Effector memory CD8-positive, alpha-beta T cell (primary cell): ENCODE measurements at regions not wholly inside any gene's neighbourhood (a gene's known extent, or its start where the extent isn't known, plus 50 kb on each side); places are given as distances from the start of the nearest gene placed in this dataset.

Source experiments
- ATAC-seq: fragments of 150-1000 bp; cut with Tn5 transposase; replicated peaks from 2 replicates; pipeline ENCODE4 v1.10.0; 2021; ENCODE audit warnings: mild to moderate bottlenecking, moderate library complexity
- DNase-seq, 3 experiments: peaks; one replicate each; pipeline ENCODE4 v3.0.0; 2021
- H3K27ac Mint-ChIP-seq, 2 donors: one replicate each; pipeline ENCODE4 v1.8.0; 2022; ENCODE audit warnings: mild to moderate bottlenecking in 2 of 2, mixed read lengths in 2 of 2, moderate library complexity in 2 of 2
- H3K27me3 Mint-ChIP-seq, 2 donors: one replicate each; pipeline ENCODE4 v1.8.0; 2022; ENCODE audit warnings: mixed read lengths in 2 of 2
- H3K36me3 Mint-ChIP-seq: one replicate; pipeline ENCODE4 v1.8.0; 2022; ENCODE audit warnings: mild to moderate bottlenecking, moderate library complexity, mixed read lengths; ENCODE audit not compliant: insufficient read depth
- H3K4me1 Mint-ChIP-seq, 2 donors: one replicate each; pipeline ENCODE4 v1.8.0; 2022; ENCODE audit warnings: low read depth in 2 of 2, mixed read lengths in 2 of 2
- H3K4me3 Mint-ChIP-seq, 2 donors: one replicate each; pipeline ENCODE4 v1.8.0; 2022; ENCODE audit warnings: mild to moderate bottlenecking in 2 of 2, mixed read lengths in 2 of 2, moderate library complexity in 2 of 2
- H3K9me3 Mint-ChIP-seq, 2 donors: one replicate each; pipeline ENCODE4 v1.8.0; 2022; ENCODE audit warnings: mixed read lengths in 2 of 2

DNA sequence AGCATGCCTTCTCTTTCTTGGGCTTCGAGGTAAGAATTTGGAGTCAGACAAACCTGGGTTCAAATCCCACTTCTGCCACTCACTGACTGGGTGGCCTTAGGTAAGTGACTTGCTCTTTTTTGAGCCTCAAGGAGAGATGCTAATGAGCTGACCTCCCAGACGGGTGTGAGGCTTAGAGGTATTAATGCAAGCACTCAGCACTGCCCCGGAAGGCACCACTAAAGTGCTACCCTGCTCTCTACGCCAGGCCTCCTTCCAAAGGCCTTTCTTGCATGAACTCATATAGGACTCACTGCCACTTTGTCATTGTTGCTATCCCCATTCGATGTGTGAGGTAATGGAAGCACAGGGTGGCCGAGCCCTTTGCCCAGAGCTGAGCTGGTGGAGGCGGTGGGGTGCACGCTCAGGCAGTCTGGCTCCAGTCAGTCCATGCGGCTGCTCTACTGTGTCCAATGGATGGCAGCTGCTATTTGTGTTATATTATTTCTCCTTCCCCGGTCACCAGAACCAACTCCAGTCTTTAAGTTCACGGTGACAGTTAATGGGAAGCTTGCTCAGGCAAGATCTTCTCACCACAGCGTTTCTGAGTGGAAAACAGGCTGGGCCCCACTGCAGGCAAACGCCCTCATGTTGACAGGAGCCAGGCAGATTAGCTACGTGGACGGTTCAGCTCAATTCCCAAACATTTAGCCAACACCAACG is 55.2 kb upstream of the MLN start:
- DNase-seq (no peak), ATAC-seq (no peak)
- Mint-ChIP-seq H3K4me1 (peaks cover 55 to 60% of the 10 kb centered on the region in 2 donors), H3K4me3 (no peak overlapping the region), H3K27me3 (peaks cover 29 to 90% of the 10 kb centered on the region in 2 donors), H3K9me3 (no peaks in the 10 kb centered on the region), H3K27ac (no peak overlapping the region), H3K36me3 (peaks cover 7% of the 10 kb centered on the region)

DNA sequence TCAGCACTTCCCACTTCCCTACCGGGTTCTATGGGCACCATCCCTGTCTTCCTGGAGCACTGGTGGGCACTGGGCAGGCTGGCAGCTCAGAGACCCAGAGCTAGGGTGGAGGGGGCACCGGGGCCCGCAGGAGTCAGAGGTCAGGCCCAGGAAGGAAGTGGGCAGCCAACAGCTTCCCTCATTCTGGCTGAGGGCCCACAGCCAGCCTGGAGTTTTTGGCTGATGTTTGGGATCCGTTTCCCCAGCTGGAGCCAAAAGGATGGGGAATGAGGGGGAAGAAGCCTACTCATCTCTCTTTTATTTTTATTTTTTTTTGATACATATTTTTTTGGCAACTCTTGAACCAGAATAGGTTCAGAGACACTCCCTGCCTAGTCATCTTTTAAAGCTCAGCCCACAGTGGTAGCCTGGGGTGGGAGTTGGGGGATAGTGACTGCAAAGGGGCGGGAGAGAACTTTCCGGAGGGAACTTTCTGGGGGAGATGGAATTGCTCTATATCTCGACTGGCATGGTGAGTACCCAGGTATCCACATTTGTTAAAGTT is 54.2 kb upstream of the MLN start:
- Mint-ChIP-seq H3K36me3 (peaks cover 7% of the 10 kb centered on the region), H3K4me1 (peaks cover 49 to 54% of the 10 kb centered on the region in 2 donors), H3K4me3 (peak overlapping the region; percentile 6 to 57), H3K9me3 (no peaks in the 10 kb centered on the region), H3K27ac (no peak overlapping the region), H3K27me3 (peaks cover 29 to 85% of the 10 kb centered on the region in 2 donors)
- ATAC-seq (no peak), DNase-seq (no peak)

DNA sequence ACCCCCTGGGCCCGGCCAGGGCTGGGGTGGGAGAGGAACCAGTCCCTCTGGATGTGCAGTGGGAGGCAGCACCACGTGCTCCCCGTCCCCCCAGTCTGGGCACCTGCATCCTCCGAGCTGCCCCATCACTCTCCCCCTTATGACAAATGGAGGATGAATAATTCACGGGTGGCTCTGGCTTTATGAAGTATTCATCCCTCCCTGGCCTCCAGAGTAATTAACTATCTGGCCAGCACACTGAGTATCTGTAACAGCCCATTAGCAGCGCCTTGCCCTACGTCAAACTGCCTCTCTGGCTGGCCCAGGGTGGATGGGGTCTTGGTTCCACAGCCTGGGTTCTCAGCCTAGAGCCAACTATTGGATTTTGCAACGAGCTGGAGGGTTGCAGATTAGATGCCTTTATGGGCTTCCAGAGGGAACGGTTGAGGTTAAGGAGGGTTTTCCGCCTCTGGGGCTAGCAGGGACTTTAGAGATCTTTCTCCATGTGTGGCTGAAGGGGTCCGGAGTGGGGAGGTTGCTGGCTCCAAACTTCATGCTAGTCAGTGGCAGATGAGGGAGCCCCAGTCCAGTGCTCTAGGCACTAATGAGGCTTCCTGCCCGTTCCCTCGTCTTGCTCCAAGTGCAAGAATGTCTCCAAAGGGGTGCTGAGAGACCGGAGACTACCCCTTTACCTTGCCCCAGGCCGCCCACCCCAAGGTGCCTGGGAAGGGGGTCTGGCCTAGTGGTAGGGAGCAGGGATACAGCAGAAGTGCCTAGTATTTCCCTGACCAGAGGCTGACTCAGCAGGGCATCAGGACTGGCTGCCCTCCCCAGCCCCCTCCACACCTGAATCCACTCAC is 53.5 kb upstream of the MLN start:
- Mint-ChIP-seq H3K36me3 (peaks cover 7% of the 10 kb centered on the region), H3K27ac (peak overlapping the region in 1 of 2 donors; percentile 67), H3K4me1 (peaks cover 49 to 54% of the 10 kb centered on the region in 2 donors), H3K4me3 (peak overlapping the region; percentile 57 to 68), H3K27me3 (peaks cover 29 to 79% of the 10 kb centered on the region in 2 donors), H3K9me3 (no peaks in the 10 kb centered on the region)
- DNase-seq (no peak), ATAC-seq (peak; percentile 2)

DNA sequence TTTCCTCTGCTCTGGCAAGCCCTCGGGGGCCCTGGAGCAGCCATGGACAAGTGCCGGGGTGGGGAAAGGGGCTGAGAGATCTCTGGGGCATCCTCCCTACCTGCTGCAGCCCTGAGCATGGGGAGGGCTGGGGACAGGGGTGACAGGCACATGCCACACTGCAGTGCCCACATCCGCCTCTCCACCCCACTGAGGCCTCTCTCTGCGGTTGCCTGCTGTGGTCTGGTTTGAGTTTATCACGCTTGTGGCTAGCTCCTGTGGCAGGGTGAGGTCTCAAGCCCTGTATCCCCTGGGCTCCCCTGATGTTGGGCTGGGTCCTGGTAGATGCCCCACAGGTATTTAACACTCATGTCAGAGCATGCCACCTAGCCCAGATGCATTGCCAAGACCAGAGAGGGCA is 52.9 kb upstream of the MLN start:
- DNase-seq: peak; percentile 75 to 78 (median 76)
- Mint-ChIP-seq H3K36me3 (peaks cover 7% of the 10 kb centered on the region), H3K4me1 (peaks cover 42 to 51% of the 10 kb centered on the region in 2 donors), H3K27ac (peak overlapping the region in 1 of 2 donors; percentile 67), H3K27me3 (peaks cover 29 to 79% of the 10 kb centered on the region in 2 donors), H3K4me3 (peak overlapping the region; percentile 57 to 68), H3K9me3 (no peaks in the 10 kb centered on the region)
- ATAC-seq: peak; percentile 96

DNA sequence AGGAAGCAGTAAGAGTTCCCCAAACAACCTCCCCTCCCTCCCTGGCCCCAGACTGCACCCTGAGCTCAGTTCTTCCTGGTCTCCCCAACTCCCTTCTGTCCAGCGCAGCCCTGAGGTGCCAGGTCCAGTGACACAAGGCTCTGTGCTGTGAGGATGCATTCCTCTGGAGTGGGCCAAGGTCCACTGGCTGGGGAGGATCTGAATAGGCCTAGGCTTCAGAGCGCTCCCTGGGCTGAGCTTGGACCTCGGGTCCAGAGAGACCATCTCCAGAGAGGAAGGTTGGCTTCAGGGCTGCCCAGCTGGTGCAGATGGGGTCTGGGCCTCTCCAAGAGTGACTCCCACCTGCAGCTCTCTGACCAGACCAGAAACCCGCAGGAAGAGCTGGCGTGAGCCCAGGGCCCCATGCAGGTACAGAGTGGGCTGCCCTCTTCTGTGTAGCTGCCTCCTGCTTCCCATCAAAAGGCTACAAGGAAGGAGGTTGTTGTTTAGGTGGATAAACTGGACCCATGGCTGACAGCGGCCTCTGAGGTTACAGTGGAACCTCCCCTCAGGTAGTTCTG is 52.3 kb upstream of the MLN start:
- DNase-seq: no peak
- ATAC-seq: no peak
- Mint-ChIP-seq H3K27me3 (peaks cover 29 to 79% of the 10 kb centered on the region in 2 donors), H3K4me1 (peaks cover 37 to 46% of the 10 kb centered on the region in 2 donors), H3K9me3 (no peaks in the 10 kb centered on the region), H3K36me3 (peaks cover 7% of the 10 kb centered on the region), H3K4me3 (peak overlapping the region; percentile 57 to 68), H3K27ac (peak overlapping the region in 1 of 2 donors; percentile 67)

DNA sequence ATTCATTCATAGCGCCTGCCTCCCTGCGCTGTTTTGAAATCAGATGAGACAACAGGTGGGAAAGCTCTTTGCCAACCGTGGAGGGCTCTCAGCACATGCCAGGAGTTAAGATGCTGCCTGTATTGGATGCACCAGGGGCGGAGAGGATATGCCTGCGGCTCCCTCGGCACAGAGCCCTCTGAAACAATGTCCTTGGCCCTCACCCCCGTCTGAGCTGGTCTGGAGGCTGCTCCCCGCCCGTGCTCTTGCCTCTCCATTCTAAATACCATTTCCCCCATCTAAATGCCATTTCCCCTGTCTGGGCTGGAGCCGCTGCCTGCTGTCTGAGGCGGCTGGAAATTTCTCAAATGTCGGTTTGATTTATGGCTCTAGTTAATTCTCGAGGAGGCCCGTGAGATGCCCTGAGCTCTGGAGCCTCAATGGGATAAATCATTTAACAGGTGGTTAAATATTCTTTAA is 50.8 kb upstream of the MLN start:
- H3K9me3 Mint-ChIP-seq: no peaks in the 10 kb centered on the region
- ATAC-seq (no peak), DNase-seq (no peak)
- peaks cover 27 to 79% of the 10 kb centered on the region in 2 donors for H3K27me3 Mint-ChIP-seq
- no peak overlapping the region for H3K4me3 Mint-ChIP-seq
- H3K27ac Mint-ChIP-seq: no peak overlapping the region
- H3K4me1 Mint-ChIP-seq: peaks cover 30 to 37% of the 10 kb centered on the region in 2 donors
- peaks cover 7% of the 10 kb centered on the region for H3K36me3 Mint-ChIP-seq

DNA sequence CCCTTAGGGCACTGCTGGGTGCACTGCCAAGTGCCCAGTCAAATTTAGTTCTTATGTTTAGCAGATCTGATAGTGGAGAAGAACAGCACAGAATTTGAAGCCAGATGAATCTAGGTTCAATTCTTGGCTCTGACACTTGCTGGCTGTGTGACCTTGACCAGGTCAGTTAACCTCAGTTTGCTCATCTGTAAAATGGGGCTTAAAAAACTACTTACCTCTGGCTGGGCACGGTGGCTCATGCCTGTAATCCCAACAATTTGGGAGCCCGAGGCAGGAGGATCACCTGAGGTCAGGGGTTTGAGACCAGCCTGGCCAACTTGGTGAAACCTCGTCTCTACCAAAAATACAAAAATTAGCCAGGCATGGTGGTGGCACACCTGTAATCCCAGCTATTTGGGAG is 49.9 kb upstream of the MLN start:
- Mint-ChIP-seq H3K9me3 (no peaks in the 10 kb centered on the region), H3K4me1 (peaks cover 30 to 37% of the 10 kb centered on the region in 2 donors), H3K27ac (no peak overlapping the region), H3K4me3 (no peak overlapping the region), H3K36me3 (peaks cover 7% of the 10 kb centered on the region), H3K27me3 (peaks cover 26 to 79% of the 10 kb centered on the region in 2 donors)
- ATAC-seq: no peak
- DNase-seq: no peak
